ENCODE measurements at regions not wholly inside any gene's neighbourhood (a gene's known extent, or its start where the extent isn't known, plus 50 kb on each side); places are given as distances from the start of the nearest gene placed in this dataset.

DNA sequence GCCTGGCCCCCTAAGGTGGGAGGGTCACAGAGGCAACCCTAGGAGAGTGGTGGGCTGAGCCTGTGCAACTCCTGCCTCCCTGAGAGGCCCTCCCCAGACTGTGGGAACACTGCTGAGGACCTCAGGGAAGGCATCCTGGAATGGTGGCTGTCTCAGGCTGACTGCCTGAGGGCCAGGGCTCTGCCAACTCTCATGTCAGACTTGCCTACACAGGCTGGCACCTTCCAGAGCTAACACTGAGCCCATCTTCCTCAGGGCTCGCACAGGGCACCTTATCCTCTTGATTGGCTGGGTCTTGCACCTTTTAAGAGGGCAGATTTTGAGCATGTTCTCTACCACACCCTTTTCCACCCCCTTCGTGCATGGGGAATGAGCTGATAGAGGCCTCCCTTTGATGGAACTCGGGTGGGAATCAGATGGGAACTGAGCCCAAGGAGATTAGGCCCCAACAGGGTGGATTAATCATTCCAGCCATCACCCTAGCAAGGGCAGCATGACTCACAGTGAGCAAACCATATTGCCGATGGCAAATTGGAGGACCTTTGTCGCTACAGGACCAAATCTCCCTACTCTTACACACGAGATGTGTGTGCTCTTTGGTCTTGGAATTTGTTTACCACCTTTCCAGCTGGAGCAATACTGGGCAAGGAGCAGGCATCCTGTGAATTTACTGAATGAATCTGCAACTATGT, 702.8 kb downstream of the VRK1 start:
- no peak overlapping the region for H3K4me3 ChIP-seq (ENCODE audit: low read length)
- no peak for DNase-seq (ENCODE audit: low read depth)
- TF ChIP-seq, protein P1, sequence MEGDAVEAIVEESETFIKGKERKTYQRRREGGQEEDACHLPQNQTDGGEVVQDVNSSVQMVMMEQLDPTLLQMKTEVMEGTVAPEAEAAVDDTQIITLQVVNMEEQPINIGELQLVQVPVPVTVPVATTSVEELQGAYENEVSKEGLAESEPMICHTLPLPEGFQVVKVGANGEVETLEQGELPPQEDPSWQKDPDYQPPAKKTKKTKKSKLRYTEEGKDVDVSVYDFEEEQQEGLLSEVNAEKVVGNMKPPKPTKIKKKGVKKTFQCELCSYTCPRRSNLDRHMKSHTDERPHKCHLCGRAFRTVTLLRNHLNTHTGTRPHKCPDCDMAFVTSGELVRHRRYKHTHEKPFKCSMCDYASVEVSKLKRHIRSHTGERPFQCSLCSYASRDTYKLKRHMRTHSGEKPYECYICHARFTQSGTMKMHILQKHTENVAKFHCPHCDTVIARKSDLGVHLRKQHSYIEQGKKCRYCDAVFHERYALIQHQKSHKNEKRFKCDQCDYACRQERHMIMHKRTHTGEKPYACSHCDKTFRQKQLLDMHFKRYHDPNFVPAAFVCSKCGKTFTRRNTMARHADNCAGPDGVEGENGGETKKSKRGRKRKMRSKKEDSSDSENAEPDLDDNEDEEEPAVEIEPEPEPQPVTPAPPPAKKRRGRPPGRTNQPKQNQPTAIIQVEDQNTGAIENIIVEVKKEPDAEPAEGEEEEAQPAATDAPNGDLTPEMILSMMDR (conservative IDR thresholded peaks at IDR 0.05; ENCODE audit: low read depth, low read length) = no peak

- TF ChIP-seq, protein P1 (conservative IDR thresholded peaks at IDR 0.05; ENCODE audit: low read depth, low read length) = no peak
- H3K4me3 ChIP-seq (ENCODE audit: low read length) = no peak overlapping the region
- DNase-seq (ENCODE audit: low read depth) = no peak
These were observed 709.4 kb downstream of the VRK1 start for GRCh38 chr14:97506626-97507025.

DNA sequence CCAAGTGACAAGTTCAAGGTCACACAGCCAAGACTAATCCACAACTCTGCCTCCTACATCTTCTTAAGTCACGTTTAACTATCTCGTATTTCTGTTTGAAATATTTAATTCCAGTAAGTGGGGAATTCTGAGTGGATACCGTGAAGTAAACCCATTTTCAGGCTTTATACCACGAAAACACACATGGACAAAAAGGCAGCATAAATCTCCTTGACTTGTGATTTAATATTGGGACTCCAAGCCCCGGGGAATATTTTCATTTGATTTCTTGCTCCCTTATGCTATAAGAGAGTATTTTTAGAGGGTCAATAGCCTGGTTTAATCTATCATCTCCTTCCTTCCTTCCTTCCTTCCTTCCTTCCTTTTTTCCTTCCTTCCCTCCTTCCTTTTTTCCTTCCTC, 716.7 kb downstream of the VRK1 start:
- no peak overlapping the region for H3K4me3 ChIP-seq (ENCODE audit: low read length)
- TF ChIP-seq, protein P1 (conservative IDR thresholded peaks at IDR 0.05; ENCODE audit: low read depth, low read length) = no peak
- no peak for DNase-seq (ENCODE audit: low read depth)

- TF ChIP-seq, protein P1 (conservative IDR thresholded peaks at IDR 0.05; ENCODE audit: low read depth, low read length) = no peak
- no peak overlapping the region for H3K4me3 ChIP-seq (ENCODE audit: low read length)
- DNase-seq (ENCODE audit: low read depth) = no peak
These were observed 720.5 kb downstream of the VRK1 start for GRCh38 chr14:97517566-97518234.

GRCh38 chr14:97523936-97524335, 726.8 kb downstream of the VRK1 start:
- TF ChIP-seq, protein P1 (conservative IDR thresholded peaks at IDR 0.05; ENCODE audit: low read depth, low read length) = no peak
- no peak for DNase-seq (ENCODE audit: low read depth)
- no peak overlapping the region for H3K4me3 ChIP-seq (ENCODE audit: low read length)

- TF ChIP-seq, protein P1 (conservative IDR thresholded peaks at IDR 0.05; ENCODE audit: low read depth, low read length) = no peak
- DNase-seq (ENCODE audit: low read depth) = no peak
- no peak overlapping the region for H3K4me3 ChIP-seq (ENCODE audit: low read length)
These were observed 727.6 kb downstream of the VRK1 start for GRCh38 chr14:97524589-97525319.

Data from retinal pigment epithelial cell (primary cell).